EH (cell line): ENCODE measurements at regions not wholly inside any gene's neighbourhood (a gene's known extent, or its start where the extent isn't known, plus 50 kb on each side); places are given as distances from the start of the nearest gene placed in this dataset.

Experiments
- DNase-seq: peaks from one replicate; pipeline ENCODE4 v3.0.0-alpha.2; 2015; ENCODE audit warnings: low read depth

DNA sequence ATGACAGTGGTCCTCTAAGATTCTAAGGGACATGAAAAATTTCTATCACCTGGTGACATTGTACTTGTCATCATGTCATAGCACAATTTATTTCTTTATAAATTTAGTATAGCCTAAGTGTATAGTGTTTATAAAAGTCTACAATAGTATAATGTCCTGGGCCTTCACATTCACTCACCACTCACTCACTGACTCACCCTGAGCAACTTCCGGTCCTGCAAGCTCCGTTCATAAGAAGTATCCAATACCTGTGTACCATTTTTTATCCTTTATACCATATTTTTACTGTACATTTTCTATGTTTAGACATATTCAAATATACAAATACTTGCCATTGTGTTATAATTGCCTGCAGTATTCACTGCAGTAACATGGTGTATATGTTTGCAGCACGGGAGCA, 72.8 kb upstream of the DSEL start:
- DNase-seq: no peak

DNA sequence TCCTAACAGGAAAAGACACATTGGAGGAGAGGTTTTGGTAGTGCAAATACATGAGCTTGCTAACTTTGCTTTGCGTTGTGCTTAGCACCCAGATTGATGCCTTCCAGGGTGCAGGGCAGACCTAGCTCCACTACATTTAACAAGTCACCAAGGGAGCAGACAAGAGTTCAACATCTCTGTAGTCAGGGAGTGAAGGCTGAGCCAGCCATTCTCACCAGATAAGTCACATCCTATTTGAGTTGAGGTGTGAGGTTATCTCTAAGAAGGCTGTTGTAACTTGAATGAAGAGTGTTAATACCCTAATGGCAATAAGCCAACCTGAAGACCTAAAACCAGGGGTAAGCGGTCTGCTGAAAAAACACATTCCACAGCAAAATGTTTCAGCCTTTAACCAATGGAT, 69.6 kb upstream of the DSEL start:
- no peak for DNase-seq

DNA sequence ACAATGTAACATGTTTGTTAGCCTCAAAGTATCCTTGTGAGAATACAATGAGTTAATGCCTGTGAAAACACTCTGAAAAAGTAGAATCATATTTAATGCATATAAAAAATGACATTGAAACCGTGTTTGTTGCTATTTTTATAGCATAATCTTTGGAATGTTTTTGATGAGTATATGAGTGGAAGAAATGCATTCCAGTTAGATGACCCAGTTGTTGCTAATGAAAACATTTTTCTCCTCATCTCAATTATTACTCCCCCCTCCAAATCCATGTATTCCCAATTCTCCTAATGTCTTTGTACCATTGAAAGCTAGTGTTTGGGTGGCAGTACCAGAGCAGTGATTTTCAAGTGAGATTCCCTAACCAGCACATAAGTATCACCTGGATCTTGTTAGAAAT, 67.1 kb upstream of the DSEL start:
- DNase-seq: peak; percentile 65

DNA sequence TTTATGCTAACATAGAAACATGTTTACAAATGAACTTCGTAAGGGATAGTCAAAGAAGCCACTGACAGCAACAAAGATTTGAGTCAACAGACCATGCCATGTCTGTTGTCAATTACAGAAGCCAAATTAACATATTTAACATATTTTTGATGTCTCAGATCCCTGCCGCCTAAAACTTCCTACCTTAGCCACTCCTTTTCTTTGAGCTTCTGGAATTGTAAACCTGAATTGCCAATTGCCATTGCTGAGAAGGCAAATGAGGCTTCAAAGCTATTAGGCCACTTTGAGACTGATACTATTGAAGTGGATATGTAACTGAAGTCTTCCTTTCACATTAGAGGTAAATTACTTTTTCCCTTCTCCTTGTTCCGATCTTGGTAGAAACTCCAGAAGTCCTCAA, 66.0 kb upstream of the DSEL start:
- no peak for DNase-seq

DNA sequence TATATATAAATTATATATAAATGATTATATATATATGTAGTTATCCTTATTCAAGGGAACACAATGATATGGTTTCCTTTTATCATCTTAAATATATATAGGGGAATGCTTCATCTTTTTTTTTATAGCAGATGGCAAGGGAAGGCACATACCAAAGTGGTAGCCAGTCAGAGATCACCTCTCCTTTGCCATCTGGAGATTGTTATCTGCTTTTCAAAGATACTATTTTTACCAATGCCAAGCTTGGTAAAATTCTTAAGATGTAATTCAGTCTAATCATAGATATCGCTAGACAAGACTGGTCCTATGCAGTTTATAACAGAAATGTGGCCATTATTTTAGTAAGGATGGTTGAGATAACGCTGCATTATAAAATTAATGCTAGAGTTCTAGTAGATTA, 64.7 kb upstream of the DSEL start:
- peak; percentile 22 for DNase-seq

DNA sequence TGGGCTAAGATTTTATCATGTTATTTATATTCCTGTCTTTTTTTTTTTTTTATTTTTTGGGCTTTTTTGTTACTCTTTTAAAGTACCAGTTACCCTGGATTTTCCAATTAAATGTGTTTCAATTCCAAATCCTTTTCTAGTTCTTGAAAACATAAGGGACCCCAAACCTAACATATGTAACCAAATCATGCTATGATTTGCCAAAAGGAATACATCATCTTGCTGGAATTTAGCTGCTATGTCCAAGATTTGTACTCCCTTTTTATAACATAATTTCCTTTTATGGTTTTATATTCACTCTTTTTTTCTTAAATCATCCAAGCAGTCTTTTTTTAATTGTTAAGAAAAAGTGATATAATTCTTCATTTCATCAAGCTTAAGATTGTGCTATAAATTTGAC, 60.9 kb upstream of the DSEL start:
- DNase-seq: peak; percentile 32

DNA sequence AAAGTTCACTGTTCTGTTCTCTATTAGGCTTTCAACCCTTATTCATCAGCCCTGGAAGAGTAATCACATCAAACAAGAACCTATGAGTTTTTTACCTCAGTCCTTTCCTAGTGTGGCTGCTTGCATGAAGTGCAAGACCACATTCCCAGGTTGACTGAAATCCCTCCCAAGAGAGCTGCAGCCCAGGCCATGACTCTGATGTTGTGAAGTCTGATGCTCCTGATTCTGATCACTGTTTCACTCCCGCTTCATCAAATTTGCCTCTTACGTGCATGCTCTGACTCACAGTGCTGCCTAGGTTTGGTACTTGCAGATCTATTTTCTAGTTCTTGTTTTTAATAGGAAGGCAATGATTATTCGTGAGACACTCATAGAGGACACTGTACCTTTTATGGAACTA, 58.2 kb upstream of the DSEL start:
- DNase-seq: no peak

DNA sequence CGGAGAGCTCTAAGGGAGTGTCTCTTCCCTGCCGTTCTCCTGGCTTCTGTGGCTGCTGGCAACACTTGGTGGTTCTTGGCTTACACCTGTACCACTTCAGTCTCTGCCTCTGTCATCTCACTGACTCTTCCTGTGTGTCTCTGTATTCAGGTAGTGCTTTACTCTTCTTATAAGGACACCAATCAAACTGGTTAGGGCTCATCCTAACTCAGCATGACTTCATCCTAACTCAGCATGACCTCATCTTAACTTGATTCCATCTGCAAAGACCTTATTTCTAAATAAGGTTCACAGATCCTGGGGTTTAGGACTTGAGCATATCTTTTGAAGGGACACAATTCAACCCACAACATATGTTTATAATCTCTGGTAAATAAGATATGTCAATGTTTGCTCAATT, 51.6 kb upstream of the DSEL start:
- no peak for DNase-seq
